NAMALWA (cell line): ENCODE measurements at regions not wholly inside any gene's neighbourhood (a gene's known extent, or its start where the extent isn't known, plus 50 kb on each side); places are given as distances from the start of the nearest gene placed in this dataset.

Experiments
- DNase-seq: peaks from one replicate; pipeline ENCODE4 v3.0.0-alpha.2; 2015; ENCODE audit warnings: low spot score

DNA sequence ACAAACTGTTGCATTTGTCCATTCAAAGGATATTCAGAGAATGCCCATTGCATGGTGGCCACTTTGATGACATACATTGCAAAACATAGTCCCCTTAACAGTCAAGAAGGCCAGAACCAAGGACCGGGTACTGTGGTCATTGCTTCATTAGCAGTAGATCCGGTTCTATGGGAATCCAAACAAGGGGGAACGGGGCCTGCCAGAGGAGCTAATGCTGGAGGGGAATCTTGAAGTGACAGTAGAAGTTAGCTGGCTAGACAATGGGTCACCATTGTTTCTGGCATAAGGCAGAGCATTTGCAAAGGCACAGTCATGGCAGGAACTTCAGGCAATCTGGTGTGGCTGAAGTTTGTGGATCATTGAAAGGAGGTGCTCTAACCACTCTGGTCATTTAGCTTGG, 279.7 kb downstream of the SS18 start:
- DNase-seq: no peak

DNA sequence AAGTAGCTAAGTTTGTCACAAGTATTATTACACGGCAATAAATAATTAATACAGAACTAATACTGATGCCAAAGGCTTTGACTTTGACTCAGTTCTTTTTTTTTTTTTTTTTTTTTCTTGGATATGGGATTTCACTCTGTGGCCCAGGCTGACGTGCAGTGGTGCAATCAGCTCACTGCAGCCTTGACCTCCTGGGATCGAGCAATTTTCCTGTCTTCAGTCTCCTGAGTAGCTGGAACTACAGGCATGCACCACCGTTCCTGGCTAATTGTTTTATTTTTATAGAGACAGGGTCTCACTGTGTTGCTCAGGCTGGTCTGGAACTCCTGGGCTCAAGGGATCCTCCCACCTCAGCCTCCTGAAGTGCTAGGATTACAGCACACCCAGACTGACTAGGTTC, 284.5 kb downstream of the SS18 start:
- DNase-seq: no peak

DNA sequence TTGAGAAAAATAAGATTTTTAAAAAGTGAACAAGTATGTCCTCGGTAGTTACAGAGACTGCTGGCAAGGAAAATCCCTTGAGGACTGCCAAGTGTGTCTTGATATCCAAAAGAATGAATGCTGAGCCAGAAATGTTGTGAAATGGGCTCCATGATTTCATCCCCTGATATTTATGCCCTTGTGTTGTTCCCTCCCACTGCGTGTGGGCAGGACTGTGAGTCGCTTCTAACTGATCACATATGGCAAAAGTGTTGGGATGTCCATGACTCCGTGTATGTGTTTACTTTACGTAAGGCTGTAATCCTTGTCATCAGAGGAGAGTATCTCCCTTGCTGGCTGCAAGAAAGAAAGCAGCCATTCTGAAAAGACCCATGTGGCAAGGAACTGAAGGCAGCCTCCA, 285.1 kb downstream of the SS18 start:
- DNase-seq: no peak

DNA sequence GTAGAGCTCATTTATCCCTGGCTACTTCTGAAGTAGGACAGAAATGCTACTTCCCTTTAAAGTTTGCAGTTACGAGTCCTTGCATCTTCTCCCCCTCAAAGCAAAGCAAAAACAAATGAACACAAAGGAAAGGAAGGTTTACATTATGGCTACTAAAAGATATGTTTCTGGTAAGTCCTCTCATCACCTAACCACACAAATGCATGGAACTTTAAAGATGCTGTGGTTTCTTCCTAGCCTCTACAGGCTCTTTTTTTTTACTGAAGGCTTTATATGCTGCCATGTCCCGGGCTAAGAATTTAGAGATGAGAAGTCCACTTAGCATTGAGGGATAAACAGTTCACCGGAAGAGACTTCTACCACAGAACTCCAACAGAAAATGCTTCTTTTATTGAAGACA, 291.2 kb downstream of the SS18 start:
- DNase-seq: no peak

DNA sequence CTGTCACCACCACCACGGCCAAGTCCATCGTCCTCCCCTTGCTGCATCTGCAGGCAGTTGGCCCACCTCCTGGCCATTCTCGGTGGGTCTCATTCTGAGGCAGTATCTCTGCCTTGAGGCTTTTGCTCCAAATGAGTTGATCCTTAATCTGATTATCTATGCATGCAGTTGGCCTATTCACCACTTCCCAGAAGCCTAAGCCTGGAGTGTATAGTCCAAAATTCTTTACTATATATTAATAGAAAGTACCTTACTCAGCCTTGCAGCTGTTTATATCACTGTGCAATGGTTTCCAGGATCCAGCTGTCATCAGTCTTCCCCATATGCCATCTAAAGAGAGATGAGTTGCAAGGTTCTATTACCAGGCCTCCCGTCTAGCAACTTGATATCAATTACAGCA, 292.4 kb downstream of the SS18 start:
- DNase-seq: no peak

DNA sequence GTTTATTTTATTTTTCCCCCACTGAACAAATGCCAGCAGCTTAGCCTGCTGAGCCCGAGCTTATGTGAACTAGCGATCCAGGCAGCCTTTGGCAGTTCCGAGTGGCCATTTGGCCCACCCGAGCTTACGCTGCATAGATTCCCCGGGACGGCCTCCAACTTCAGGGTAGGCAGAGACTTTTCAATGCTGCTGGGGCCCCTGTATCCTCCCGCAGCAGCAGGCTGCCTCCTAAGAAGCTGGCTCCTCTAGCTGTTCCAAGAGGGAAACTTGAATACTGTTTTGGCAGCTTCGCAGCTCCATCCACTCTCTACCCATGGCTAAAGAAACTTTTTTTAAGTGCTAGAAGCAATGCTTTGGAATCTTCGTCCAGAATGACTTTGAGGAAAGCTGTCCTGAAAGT, 295.2 kb downstream of the SS18 start:
- DNase-seq: no peak

DNA sequence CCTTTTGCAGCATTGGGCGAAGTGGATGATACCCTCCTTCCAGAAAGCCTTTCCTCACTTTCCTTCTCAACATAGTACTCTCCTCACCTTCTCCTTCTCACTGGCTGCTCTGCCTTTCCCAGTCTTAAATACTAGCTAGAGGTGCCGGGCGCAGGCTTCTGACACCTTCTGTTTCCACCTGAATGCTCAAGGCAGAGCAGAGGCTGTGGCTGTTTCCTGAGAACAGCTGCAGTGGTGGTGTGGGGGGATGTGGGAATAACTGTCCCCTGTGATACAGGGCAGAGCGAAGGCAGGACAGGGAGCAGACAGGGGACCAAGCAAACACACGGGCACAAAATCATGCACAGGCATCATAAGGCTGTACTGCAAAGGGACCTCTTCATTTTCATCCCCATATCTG, 303.1 kb downstream of the SS18 start:
- DNase-seq: no peak

DNA sequence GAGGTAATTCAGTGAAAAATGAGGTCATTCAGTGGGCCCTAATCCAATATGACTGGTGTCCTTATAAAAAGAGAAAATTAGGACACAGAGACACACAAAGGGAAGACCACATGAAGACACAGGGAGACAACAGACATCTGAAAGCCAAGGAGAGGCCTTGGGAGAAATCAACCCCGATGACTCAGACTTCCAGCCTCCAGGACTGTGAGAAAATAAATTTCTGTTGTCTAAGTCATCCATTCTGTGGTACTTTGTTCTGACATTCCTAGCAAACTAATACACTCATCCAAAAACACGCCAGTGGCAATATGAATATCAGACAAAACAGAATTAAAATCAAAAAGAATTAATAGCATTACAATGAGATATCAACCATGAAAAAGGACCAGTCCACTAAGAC, 303.7 kb downstream of the SS18 start:
- DNase-seq: no peak

DNA sequence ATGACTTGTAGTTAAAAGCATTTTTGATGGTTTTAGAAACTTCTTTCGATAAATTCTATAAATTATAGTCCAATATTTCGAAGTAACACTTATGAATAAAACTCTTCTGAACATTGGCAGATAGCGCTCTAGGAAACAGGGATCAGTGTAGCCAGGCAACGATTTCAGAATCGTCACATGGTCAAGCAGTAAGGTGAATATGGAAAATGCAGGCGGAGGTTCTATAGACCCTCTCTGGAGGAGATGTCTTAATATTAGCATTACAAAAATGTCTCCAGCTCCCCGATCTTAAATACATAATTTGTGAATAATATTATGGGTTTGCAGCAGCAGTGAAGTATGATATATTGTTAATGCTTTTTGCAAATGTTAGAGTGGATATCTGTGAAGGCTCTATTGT, 310.3 kb downstream of the SS18 start:
- no peak for DNase-seq

DNA sequence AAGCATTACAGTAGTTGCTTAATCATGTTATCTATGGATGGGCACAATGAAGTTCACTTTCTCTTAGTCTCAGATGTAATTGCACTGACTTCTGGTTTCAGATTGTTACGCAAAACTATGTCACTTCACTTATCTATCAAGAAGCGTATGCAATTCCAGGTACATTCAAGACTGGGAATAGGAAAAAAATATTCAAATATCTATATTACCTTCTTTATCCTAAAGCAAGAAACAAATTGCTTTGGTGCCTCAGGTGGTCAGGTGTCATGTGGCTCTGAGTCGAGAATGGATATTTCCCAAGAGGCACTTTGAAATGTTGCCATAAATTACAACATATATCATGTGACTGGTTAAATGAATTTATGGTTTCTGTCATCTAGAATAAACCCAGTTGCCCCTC, 318.6 kb downstream of the SS18 start:
- no peak for DNase-seq

DNA sequence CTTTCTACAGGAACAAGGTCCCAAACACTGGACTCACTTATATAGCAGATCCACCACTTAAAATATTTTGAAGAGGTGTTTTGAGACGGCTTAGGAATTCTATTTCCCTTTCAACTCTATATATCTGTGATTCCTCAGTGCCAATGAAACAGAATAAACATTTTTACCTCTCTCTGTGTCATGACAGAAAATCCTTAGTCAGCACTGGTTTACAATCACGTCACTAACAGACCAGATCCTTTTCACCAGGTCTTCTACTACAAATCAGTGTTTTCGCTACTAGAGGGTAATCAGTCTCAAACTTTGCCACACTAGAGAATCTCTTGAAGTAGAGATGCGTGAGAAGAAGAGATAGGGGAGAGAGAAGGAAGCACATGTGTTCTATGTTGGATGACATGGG, 325.6 kb downstream of the SS18 start:
- no peak for DNase-seq

DNA sequence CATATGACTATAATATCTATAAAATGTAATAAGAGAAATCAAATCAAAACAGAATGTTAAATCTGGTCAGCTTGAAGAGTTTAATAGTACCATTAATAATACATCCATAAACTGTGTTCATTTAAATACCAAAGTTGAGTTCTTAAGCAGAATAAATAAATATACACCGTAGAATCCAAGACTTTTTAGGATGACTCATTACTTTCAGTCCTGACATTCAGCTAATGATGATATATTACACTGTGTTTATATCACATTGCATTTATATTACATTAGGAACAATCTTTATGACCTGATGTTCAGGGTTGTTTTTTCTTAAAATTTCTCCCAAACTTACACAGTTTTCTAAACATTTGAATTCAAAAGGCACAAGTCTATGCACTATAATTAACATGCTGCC, 331.3 kb downstream of the SS18 start:
- no peak for DNase-seq

DNA sequence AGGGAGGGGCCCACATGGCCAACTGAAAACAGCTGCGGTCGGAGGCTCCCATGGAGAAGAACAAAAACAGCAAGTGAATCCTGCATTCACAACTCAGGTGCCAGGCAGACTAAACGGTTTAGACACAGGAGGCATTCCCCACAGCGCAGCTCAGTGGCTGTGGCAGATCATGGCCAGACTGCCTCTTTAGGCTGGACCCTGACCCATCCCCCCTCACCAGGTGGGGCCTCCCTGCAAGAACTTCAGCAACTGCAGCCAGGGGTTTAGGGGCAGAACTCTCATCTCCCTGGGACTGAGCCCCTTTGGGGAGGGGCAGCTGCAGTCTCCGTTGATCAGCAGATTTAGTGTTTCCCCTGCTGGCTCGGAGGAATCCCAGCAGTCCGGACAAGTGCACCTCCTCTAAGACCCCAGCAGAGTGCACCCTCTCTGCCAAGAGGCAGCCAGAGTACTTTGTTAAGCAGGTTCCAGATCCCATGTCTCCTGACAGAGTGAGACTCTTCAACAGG, 346.7 kb downstream of the SS18 start:
- DNase-seq: no peak

DNA sequence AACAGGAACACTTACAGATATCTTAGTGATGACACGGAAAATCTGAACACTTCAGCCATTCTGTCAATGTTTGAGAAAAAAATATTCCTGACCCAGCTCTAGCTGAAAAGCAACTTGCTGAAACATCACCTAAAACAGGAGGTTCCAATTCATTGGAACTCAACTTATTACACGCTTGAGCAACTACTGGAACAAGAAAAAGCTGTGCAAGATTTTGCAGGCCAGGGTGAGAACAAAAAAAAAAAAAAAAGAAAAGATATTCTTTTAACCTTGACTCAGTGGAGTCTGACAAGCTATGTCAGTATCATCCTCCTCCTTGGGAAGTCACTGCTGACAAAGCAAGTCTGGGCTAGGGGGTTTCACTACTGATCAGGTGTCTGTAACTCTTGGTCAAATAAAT, 351.0 kb downstream of the SS18 start:
- DNase-seq: no peak

DNA sequence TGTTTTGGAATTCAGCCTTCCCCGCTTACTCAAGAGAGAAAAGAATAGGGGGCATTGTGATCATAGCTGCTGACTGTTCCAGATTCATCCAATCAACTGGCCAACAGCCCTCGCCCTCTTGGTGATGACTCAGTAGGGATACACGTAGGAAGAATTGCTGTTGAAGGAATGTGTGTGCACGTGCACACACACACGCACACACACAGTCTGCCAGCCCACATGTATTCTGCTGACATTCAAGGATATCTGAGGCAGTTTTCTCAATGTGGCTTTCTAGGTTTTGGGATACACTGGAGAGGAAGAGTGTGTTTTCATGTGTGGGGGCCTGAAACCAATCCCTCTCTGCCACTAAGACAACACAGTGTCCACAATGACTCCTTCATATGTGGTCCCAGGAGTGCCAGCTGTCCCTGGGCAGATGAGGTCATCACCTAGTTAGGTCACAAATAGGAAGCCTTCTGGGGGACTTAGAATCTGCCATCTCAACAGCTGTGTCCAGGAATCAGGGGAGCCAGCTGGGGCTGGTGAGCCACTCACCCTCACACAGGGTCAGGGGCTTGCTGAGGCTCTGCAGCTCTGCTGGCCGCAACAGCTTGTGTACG, 352.6 kb downstream of the SS18 start:
- DNase-seq: no peak

DNA sequence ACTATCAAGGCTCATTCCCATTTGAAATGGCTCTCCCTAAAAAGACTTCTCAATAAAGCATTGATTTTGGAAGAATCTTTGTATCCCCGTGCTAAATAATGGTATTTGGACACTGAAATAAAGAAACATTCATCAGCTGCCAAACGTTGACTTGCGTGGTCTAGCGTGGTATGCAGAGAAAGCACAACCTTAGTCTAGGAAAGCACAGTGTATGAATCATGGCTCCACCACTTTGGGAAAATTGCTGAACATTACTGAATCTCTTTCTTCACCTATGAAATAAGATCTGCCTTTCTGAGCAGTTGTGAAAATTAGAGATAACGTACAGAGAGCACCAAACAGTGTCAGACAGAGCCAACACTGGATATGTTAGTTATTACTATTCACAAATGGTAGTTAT, 353.9 kb downstream of the SS18 start:
- no peak for DNase-seq

DNA sequence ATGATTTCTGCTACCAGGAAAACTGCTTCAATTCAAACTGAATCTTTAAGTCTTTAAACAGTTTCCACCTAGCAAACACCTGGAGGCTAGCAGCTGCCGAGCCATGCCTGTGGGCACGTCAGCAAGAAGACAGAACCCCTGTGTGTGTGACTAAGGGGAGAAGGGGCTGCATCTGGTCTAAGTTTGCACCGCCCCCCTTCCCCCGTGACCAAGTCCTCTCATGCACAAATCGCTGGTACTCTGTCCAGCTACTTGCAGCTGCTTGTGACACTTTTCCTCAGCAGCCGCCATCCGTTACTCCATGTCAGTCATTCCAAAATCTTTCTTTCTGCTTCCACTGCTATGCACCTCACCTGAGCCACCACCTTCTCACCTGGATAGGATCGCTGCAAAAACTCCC, 355.0 kb downstream of the SS18 start:
- no peak for DNase-seq

DNA sequence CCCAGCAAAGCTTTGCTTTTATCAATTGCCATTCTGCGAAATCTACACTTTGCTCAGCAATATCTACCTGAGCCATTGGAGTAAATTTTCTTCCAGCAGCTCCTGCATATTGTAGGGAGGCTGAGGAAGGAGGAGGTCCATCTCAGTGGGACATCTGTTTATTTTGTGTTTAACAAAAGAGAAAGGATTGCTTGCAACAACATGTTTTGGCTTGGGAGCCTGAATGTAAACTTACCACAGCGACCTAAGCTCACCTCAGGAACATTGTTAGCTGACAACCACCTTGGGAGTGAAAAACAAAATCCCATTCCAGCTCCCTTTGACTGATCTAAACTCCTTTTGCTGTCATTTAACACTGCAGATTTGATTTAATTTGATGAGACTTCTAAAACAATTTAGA, 356.1 kb downstream of the SS18 start:
- DNase-seq: no peak

DNA sequence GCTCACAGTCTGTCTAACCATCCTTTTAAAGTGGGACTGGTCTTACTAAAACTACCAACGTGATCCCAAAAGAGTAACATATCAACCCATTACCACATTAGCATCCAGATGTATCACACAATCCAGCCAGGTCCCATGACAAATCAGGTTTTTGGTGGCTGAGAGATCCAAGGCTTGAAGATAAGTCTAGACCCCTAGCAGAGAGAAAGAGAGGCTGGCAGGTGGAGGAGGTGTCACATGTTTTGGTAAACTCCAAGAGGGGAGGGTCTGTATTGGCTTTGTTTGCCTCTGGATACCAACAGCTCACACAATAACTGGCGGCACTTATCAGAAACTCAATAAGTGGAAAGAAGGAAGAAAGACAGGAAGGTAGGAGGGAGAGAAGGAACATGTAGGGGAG, 357.6 kb downstream of the SS18 start:
- DNase-seq: no peak

DNA sequence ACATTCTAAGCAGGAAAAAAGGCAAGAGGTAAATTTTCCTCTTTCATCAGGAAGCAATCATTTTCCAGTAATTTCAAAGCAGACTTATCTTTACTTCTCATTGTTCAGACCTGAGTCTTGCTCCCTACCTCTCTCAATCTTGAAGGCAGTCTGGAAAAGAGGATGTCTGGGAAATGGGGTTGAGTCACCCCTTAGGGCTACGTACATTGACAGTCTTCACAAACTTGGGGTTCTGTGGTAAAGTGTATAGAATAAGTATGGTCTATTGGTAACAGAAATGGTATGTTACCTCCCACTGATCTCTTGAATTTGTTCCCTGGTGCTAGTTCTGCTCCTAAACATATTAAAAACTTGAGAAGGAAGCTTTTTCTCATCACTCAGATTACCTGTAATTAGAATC, 361.3 kb downstream of the SS18 start:
- no peak for DNase-seq

DNA sequence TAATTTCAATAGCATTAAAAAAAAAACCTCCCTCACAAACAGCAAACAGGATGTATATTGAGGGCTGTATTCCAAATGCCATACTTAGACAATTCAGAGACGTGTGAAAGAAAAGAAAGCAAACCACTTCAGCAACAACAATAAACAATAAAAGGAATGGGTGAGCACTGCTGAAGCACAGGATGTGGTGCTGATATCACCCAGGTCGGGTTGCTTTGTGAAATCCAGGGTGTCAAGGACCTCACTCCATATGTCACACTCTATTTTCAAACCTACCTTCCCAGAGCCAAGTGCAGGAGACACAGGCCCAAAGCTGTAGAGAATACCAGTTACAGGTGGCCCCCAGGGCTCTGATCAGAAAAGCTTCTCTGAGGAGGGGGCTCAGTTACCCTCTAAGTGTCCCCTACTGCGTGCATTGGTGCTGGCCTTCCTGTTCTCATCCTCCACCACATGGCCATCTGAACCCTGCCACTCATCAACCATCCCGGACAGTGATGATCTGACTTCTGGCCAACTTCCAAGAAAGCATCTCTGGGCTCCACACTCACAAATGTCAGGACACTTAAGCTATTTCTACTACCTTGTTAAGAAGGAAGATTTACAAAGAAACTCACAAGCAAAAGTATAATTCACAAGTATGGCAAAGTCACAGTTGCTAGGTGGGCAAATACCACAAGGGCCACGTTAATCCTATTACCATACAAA, 363.0 kb downstream of the SS18 start:
- DNase-seq: no peak

DNA sequence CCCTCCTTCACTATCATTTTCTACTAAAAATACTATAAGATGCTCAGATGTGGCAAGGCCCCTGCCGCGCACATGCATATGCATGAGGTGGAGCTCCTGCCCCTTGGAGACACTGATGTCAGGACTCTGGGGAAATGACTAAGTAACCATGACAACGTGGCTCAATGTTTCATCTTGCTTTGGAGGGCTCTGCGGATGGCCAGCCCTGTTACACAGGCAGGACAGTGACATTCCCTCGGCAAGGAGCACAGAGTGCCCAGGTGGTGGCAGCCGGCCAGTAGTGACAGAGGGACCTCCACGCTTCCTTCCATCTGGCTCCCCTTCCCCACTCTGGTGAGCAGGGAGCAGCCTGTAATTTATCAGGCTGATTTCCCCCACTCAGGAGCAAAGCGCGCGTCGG, 364.1 kb downstream of the SS18 start:
- DNase-seq: no peak

DNA sequence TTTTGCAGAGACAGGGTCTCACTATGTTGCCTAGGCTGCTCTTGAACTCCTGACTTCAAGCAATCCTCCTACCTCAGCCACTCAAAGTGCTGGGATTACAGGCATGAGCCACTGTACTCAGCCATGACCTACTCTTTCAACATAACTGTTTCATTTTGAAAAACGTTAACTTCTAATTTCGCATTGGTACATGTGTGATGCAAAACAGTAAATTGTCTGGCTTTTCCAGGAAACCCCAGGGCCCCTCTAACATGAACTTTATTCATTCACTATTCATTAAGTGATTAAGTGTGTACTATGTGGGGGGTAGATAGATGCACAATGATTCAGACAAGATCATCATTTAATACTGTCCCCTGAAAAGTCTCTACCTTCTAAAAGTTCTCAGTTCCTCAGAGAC, 364.9 kb downstream of the SS18 start:
- DNase-seq: no peak

DNA sequence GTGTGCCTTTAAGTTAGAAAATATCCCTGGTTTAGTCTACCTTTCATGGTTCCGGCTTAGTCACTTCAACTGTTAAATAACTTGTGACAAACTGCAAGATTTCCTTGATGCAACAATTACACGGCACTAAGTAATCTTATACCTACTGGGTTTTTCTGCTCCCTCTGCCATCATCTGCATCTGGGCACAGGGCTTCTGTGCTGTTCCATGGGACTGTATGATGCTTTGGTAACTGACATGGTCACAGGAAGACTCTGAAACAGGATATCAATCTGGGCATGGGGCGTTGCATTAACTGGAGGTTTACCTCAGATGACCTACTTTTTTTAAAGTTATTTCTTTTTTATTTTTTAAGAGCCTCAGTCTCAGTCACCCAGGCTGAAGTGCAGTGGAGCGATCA, 365.4 kb downstream of the SS18 start:
- no peak for DNase-seq
